CD4-positive, alpha-beta T cell (primary cell): ENCODE measurements at regions not wholly inside any gene's neighbourhood (a gene's known extent, or its start where the extent isn't known, plus 50 kb on each side); places are given as distances from the start of the nearest gene placed in this dataset.

ENCODE experiments used
- ATAC-seq: fragments of 200-7000 bp; cut with Tn5 transposase; one replicate; pipeline ENCODE4 v1.10.0; 2022; ENCODE audit warnings: mild to moderate bottlenecking; ENCODE audit not compliant: poor library complexity
- CTCF ChIA-PET: fragments of 350-600 bp; sonication (Branson Sonifier 250); formaldehyde crosslinking; loops from one replicate; lab custom pipeline; 2021; ENCODE audit warnings: antibody characterized with exemption, inconsistent platforms; lab: Charles Lee
- POLR2A ChIA-PET: fragments of 350-600 bp; sonication (Branson Sonifier 250); formaldehyde crosslinking; loops from one replicate; lab custom pipeline; 2021; ENCODE audit warnings: antibody characterized with exemption, inconsistent platforms; lab: Charles Lee
- DNase-seq, 14 experiments: peaks; one replicate each; pipeline ENCODE4 v3.0.0-alpha.2; 2013 to 2020; ENCODE audit warnings: mixed read lengths in 2 of 14
- H3K27ac ChIP-seq, 2 donors: one replicate each; pipeline versions ENCODE4 v1.5.1 to v1.7.0; 2013; ENCODE audit warnings: low read length in 2 of 2, low read depth in 1 of 2, mild to moderate bottlenecking in 1 of 2
- H3K27me3 ChIP-seq, 2 experiments: 1 replicate in 1 of 2; 2 replicates in 1 of 2; pipeline versions ENCODE4 v1.6.1 to v1.7.0; 2013; ENCODE audit warnings: low read length in 2 of 2, control low read depth in 1 of 2, mild to moderate bottlenecking in 1 of 2, moderate library complexity in 1 of 2; ENCODE audit not compliant: insufficient read depth in 2 of 2, control insufficient read depth in 1 of 2
- H3K36me3 ChIP-seq: one replicate; pipeline ENCODE4 v1.6.1; 2013; ENCODE audit warnings: low read length, control low read depth; ENCODE audit not compliant: insufficient read depth
- H3K4me1 ChIP-seq: one replicate; pipeline ENCODE4 v1.6.1; 2013; ENCODE audit warnings: low read length, control low read depth; ENCODE audit not compliant: insufficient read depth
- H3K4me3 ChIP-seq: one replicate; pipeline ENCODE4 v1.5.1; 2013; ENCODE audit warnings: mild to moderate bottlenecking, low read length, moderate library complexity
- H3K9me3 ChIP-seq, 2 experiments: 1 replicate in 1 of 2; 2 replicates in 1 of 2; pipeline versions ENCODE4 v1.6.1 to v1.7.0; 2013; ENCODE audit warnings: low read length in 2 of 2, mild to moderate bottlenecking in 2 of 2, control low read depth in 1 of 2, moderate library complexity in 1 of 2; ENCODE audit not compliant: control insufficient read depth in 1 of 2, insufficient read depth in 1 of 2
- H3K27ac Mint-ChIP-seq: one replicate; pipeline ENCODE4 v1.8.0; 2020; ENCODE audit warnings: mixed read lengths
- H3K27me3 Mint-ChIP-seq: one replicate; pipeline ENCODE4 v1.8.0; 2021; ENCODE audit warnings: mixed read lengths
- H3K36me3 Mint-ChIP-seq: one replicate; pipeline ENCODE4 v1.8.0; 2021; ENCODE audit warnings: low read depth, mixed read lengths
- H3K4me1 Mint-ChIP-seq: one replicate; pipeline ENCODE4 v1.8.0; 2021; ENCODE audit warnings: low read depth, mixed read lengths
- H3K4me3 Mint-ChIP-seq: one replicate; pipeline ENCODE4 v1.8.0; 2020; ENCODE audit warnings: mild to moderate bottlenecking, mixed read lengths
- H3K9me3 Mint-ChIP-seq: one replicate; pipeline ENCODE4 v1.8.0; 2020; ENCODE audit warnings: mixed read lengths
- CTCF ChIP-seq: fragments of 200-600 bp; IDR thresholded peaks from one replicate; pipeline ENCODE4 v1.8.0; 2022; ENCODE audit warnings: antibody characterized with exemption, mild to moderate bottlenecking
- intact Hi-C, 2 experiments: fragments of 100-400 bp; cut with DNase I in 1 of 2; cut with micrococcal nuclease in 1 of 2; formaldehyde crosslinking; loops; one replicate each; pipeline versions ENCODE4 v1.15.1 to v1.9.0; 2023 to 2025; cut with DNase I, micrococcal nuclease

DNA sequence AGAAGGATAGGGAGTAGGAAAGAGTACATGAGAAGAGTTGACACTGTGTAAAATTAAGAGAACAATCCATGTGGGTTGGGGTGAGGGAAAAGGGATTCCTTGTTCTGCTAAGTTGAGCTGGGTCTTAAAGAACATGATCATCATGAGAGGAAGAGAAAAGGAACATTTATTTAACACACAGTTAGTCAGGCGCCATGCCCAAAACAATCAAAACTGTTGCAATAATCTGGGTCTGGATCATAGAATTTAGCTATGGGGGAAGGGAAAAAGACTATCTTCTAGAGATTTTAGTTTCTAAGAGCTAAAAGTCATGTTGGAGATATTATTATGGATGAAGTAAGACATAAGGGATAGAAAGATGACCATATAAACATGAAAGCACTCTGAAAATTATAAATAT, 178.9 kb downstream of the SEM1 start:
- ChIA-PET POLR2A (no interaction called here), CTCF (interaction anchor here (0.9 kb wide), 1 partner anchor 11 kb away, joined by 4 read pairs; no protein-coding TSS in a partner anchor)
- peaks cover 29% of the 10 kb centered on the region for H3K27me3 Mint-ChIP-seq
- H3K4me1 ChIP-seq: no peaks in the 10 kb centered on the region
- H3K4me1 Mint-ChIP-seq: no peaks in the 10 kb centered on the region
- H3K27ac ChIP-seq: no peak overlapping the region
- no peaks in the 10 kb centered on the region for H3K9me3 ChIP-seq
- H3K4me3 Mint-ChIP-seq: no peak overlapping the region
- H3K27me3 ChIP-seq: peaks cover 0 to 3% of the 10 kb centered on the region in 2 experiments
- TF ChIP-seq CTCF: no peak
- H3K36me3 ChIP-seq: no peaks in the 10 kb centered on the region
- no peaks in the 10 kb centered on the region for H3K9me3 Mint-ChIP-seq
- no peak overlapping the region for H3K27ac Mint-ChIP-seq
- intact Hi-C loops: no loop called here
- no peak overlapping the region for H3K4me3 ChIP-seq
- DNase-seq: no peak
- H3K36me3 Mint-ChIP-seq: no peaks in the 10 kb centered on the region
- no peak for ATAC-seq

GRCh38 chr7:96527133-96527827, 182.4 kb downstream of the SEM1 start:
- no peak overlapping the region for H3K27ac ChIP-seq
- TF ChIP-seq CTCF: no peak
- H3K27me3 ChIP-seq: peaks cover 0 to 3% of the 10 kb centered on the region in 2 experiments
- ATAC-seq (no peak), DNase-seq (no peak)
- no peaks in the 10 kb centered on the region for H3K9me3 ChIP-seq
- H3K27ac Mint-ChIP-seq: no peak overlapping the region
- no peaks in the 10 kb centered on the region for H3K4me1 Mint-ChIP-seq
- H3K4me3 ChIP-seq: no peak overlapping the region
- H3K36me3 ChIP-seq: no peaks in the 10 kb centered on the region
- no peaks in the 10 kb centered on the region for H3K4me1 ChIP-seq
- no peaks in the 10 kb centered on the region for H3K36me3 Mint-ChIP-seq
- intact Hi-C loops: no loop called here
- ChIA-PET CTCF (no interaction called here), POLR2A (no interaction called here)
- H3K9me3 Mint-ChIP-seq: no peaks in the 10 kb centered on the region
- H3K4me3 Mint-ChIP-seq: no peak overlapping the region
- H3K27me3 Mint-ChIP-seq: peaks cover 44% of the 10 kb centered on the region

- H3K4me1 ChIP-seq: no peaks in the 10 kb centered on the region
- intact Hi-C loops: no loop called here
- TF ChIP-seq CTCF: no peak
- ChIA-PET CTCF (no interaction called here), POLR2A (no interaction called here)
- H3K27me3 ChIP-seq: peaks cover 0 to 3% of the 10 kb centered on the region in 2 experiments
- no peaks in the 10 kb centered on the region for H3K9me3 ChIP-seq
- no peaks in the 10 kb centered on the region for H3K9me3 Mint-ChIP-seq
- H3K4me1 Mint-ChIP-seq: no peaks in the 10 kb centered on the region
- no peak for ATAC-seq
- no peak overlapping the region for H3K4me3 ChIP-seq
- no peak overlapping the region for H3K27ac Mint-ChIP-seq
- no peak for DNase-seq
- no peaks in the 10 kb centered on the region for H3K36me3 Mint-ChIP-seq
- H3K27me3 Mint-ChIP-seq: peaks cover 44% of the 10 kb centered on the region
- H3K36me3 ChIP-seq: no peaks in the 10 kb centered on the region
- H3K4me3 Mint-ChIP-seq: no peak overlapping the region
- H3K27ac ChIP-seq: no peak overlapping the region
Observed at GRCh38 chr7:96526496-96526895, 183.2 kb downstream of the SEM1 start.
